Astrocyte of the cerebellum (primary cell): ENCODE measurements at regions not wholly inside any gene's neighbourhood (a gene's known extent, or its start where the extent isn't known, plus 50 kb on each side); places are given as distances from the start of the nearest gene placed in this dataset.

Source experiments
- DNase-seq: peaks from one replicate; pipeline ENCODE4 v3.0.0-alpha.2; 2011; ENCODE audit warnings: low read depth
- H3K4me3 ChIP-seq: 2 replicates; pipeline ENCODE4 v1.5.1; 2011; ENCODE audit warnings: mild to moderate bottlenecking, low read depth, low read length, moderate library complexity
- in situ Hi-C: cut with HindIII; loops from 2 replicates; pipeline ENCODE4 v1.10.0; 2017; ENCODE audit warnings: low sequenced_read_pairs
- TF ChIP-seq, protein P1 (sequence below): IDR thresholded peaks from 2 replicates; pipeline ENCODE4 v1.5.1; 2012; ENCODE audit warnings: low read length, low read depth, moderate library complexity, mild to moderate bottlenecking; ENCODE audit errors: missing control alignments

DNA sequence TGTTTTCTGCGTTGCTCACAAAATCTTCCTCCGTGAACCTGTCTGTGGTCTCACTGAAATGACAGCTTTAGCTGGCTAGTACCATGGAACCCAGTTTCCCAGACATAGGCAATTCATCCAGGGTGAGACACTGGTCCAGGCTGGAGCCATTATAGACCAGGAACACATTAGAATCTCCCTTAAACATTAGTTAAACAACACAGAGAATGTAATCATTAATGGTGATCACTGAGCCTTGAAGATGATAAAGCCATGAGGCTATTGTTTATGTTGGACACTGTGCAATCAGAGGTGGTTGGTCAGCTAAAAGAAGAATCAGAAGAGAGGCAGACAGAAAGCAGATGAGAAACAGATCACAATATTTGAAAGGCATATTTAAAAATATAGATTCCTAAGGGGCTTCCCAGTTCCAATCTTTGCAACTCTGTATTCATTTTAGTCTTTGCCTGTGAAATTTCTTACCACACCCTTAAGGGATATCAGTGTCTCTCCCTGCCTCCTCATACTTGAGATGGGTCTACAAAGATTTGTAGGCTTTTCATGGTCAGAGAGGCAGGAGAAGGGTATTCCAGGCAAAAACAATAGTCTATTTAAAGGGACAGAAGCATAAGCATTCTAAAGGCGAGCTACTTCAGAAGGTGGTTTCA is 317.9 kb downstream of the MAP2K6 start:
- TF ChIP-seq, protein P1, sequence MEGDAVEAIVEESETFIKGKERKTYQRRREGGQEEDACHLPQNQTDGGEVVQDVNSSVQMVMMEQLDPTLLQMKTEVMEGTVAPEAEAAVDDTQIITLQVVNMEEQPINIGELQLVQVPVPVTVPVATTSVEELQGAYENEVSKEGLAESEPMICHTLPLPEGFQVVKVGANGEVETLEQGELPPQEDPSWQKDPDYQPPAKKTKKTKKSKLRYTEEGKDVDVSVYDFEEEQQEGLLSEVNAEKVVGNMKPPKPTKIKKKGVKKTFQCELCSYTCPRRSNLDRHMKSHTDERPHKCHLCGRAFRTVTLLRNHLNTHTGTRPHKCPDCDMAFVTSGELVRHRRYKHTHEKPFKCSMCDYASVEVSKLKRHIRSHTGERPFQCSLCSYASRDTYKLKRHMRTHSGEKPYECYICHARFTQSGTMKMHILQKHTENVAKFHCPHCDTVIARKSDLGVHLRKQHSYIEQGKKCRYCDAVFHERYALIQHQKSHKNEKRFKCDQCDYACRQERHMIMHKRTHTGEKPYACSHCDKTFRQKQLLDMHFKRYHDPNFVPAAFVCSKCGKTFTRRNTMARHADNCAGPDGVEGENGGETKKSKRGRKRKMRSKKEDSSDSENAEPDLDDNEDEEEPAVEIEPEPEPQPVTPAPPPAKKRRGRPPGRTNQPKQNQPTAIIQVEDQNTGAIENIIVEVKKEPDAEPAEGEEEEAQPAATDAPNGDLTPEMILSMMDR, result no peak
- in situ Hi-C loops, result no loop called here
- DNase-seq, result no peak
- no peak overlapping the region for H3K4me3 ChIP-seq

DNA sequence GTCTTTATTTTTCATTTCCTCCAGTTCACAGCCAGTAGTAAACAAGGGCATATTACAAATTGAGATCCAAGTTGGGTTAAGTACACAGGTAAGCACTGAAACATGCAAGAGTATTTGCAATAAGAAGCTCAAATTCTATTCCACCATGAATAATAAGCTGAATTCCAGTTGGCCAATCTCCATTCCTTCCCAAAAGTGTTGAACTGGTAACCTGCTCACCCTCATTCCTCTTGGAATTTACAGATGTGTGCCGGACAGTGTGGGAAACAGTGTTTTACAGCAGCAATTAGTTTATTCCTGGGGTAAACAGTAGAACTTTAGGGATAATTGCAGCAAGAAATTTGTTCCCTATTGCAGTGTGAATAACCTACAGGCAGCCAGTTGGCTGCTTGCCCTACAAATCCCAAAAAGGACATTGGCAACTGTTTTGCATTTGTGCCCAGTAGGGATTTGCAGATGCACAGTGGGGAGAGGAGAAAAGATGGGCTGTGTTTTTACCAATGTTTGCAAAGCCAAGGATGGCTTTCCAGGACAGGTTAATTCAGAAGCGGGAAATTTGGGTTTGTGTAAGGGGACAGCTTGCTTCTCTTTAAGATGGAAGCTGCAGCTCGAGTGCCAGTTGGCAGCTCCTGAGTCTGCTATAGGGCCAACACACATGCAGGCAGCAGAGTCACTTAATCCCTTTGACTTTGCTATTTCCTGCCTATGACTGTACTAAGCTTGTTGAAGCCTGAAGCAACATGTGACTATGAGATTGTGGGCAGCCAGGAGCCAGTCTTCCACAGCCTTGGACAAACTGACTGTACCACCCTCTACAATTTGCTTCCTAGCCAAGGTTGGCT is 318.9 kb downstream of the MAP2K6 start:
- no peak for DNase-seq
- no peak overlapping the region for H3K4me3 ChIP-seq
- TF ChIP-seq, protein P1, result no peak
- in situ Hi-C loops, result no loop called here

DNA sequence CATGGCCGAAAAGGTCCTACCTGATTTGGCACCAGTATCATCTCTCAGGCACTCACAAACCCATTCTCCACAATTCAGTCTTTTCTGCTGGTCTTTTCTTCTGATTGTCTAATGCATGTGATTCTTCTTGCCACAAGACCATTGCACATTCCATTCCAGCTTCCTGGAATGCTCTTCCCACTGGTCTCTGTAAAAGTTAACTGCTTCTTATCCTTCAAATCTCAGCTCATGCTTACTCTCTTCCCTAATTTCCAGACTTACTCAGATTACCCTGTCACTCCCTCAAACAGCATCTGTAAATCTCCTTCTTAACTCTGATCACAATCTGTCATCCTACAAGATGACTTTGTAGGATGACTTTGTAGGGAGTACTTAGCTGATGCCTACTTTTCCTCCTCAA is 320.2 kb downstream of the MAP2K6 start:
- TF ChIP-seq, protein P1, result no peak
- DNase-seq, result no peak
- in situ Hi-C loops, result no loop called here
- H3K4me3 ChIP-seq, result no peak overlapping the region

DNA sequence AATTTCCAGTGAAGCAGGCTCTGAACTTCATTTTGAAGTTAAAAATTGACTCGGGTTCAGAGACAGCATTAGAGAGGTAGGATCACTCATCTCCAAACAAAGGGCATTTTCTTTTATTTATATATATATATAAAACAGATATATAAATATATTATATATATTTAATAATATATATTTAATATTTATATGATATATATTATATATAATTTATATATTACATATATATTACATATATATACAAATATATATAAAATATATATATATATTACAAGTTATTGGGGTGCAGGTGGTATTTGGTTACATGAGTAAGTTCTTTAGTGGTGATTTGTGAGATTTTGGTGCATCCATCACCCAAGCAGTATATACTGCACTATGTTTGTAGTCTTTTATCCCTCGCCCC is 320.8 kb downstream of the MAP2K6 start:
- in situ Hi-C loops, result no loop called here
- no peak for DNase-seq
- no peak overlapping the region for H3K4me3 ChIP-seq
- TF ChIP-seq, protein P1, result no peak

DNA sequence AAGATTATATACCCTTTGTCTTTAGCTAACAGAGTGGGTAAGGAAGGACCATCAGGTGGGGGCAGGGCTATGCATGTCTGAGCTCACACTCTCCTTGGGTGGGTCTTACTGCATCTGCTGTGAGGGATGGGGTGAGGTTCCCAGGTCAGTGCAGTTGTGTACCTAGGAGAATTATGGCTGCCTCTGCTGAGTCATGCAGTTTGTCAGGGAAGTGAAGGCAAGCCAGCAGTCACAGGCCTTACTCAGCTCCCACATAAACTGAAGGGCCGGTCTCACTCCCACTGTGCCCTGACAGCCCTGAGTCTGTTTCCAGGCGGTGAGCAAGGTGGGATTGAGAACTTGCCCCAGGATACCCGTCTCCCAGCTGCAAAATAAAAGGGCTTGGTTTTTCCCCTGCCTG is 328.6 kb downstream of the MAP2K6 start:
- DNase-seq, result no peak
- in situ Hi-C loops, result no loop called here
- TF ChIP-seq, protein P1, result no peak
- H3K4me3 ChIP-seq, result no peak overlapping the region

DNA sequence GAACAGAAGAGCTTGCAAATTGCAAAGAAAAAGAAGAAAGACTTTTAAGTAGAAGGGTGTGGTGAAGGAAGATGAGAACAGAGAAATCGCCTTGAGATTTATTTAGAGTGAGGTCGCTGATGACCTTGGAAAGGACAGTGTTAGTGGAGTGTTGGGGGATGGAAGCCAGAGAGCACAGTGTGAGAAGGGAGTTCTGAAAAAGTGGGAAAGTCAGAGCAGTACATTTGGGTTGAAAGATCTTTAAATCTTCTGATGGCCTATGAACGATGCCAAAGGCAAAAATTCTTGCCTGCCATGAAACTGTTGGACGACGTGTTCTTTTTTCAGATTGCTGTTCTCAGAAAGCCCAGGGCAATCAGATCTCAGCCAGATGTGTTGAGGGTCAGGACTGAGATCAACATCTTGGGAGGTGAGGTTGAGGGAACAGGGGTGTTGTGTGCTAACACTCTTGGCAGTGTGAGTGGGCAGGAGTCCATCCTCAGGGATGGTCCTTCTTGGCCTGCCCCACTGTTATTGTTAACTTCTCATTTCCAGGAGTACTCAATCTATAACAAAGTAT is 330.1 kb downstream of the MAP2K6 start:
- in situ Hi-C loops, result no loop called here
- no peak overlapping the region for H3K4me3 ChIP-seq
- DNase-seq, result no peak
- TF ChIP-seq, protein P1, result no peak
